Right cardiac atrium (tissue), 5 donors: ENCODE measurements at regions not wholly inside any gene's neighbourhood (a gene's known extent, or its start where the extent isn't known, plus 50 kb on each side); places are given as distances from the start of the nearest gene placed in this dataset.

ENCODE experiments used
- ATAC-seq, 2 donors: fragments of 200-7000 bp; cut with Tn5 transposase; one replicate each; pipeline versions ENCODE4 v1.8.0 to v1.9.1; 2020; ENCODE audit warnings: moderate library complexity in 2 of 2, mild to moderate bottlenecking in 1 of 2
- DNase-seq, 3 donors: peaks; one replicate each; pipeline ENCODE4 v3.0.0-alpha.2; 2020
- H3K27ac ChIP-seq: one replicate; pipeline ENCODE4 v1.5.1; 2013; ENCODE audit warnings: mild to moderate bottlenecking, low read length, control low read depth, moderate library complexity
- H3K27me3 ChIP-seq: one replicate; pipeline ENCODE4 v1.6.1; 2013; ENCODE audit not compliant: control insufficient read depth, insufficient read depth
- H3K4me1 ChIP-seq: one replicate; pipeline ENCODE4 v1.6.1; 2013; ENCODE audit warnings: low read length; ENCODE audit not compliant: control insufficient read depth, insufficient read depth
- H3K4me3 ChIP-seq: one replicate; pipeline ENCODE4 v1.5.1; 2013; ENCODE audit warnings: low read length, control low read depth
- H3K9me3 ChIP-seq: one replicate; pipeline ENCODE4 v1.6.1; 2013; ENCODE audit warnings: low read length; ENCODE audit not compliant: control insufficient read depth
- WGBS: extraction: QIAGEN DNeasy Blood & Tissue Kit; methylation state at CpG from one replicate; pipeline ENCODE4 v1.1.7; 2013; 5-methylcytosine and 5-hydroxymethylcytosine counted together
- intact Hi-C, 4 donors: fragments of 100-400 bp; cut with DNase I; formaldehyde crosslinking; loops; one replicate each; pipeline versions ENCODE4 v1.11.0 to v1.14.0; 2022 to 2023
- donor health status: healthy with polysubstance abuse.
- donor health status: DM: no; HTN: yes; CAD: no.
- donor health status: DM: no; HTN: no; CAD: no.
- donor health status: DM: no; HTN: yes; CAD: no; lungs with severe emphysema.
- donor health status: DM: yes; HTN: yes; CAD: no.

DNA sequence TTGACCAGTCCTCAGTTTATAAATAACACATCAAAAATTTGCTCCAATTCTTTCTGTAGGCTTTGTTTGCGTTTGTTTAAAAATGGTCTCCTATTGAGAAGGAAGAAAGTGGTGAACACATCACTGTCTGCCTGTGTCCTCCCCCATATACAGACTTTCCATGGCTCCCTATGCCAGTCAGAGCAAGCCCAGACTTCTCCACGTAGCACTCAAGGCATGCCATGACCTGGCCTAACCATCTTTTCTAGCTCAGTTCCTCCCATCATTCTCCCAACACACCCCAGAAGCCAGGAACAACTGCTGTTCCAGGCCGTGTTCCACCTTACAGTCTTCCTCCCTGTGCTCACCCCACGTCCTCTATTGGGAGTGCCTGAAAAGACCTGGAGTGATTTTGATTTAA, 129.6 kb upstream of the ZNF618 start:
- intact Hi-C loops = no loop called here
- DNase-seq = no peak
- Histone ChIP-seq H3K4me1 (no peaks in the 10 kb centered on the region), H3K9me3 (no peaks in the 10 kb centered on the region), H3K27me3 (peaks cover 2% of the 10 kb centered on the region), H3K4me3 (no peak overlapping the region), H3K27ac (no peak overlapping the region)
- no peak for ATAC-seq
- 83% methylated on average over 4 of the region's 4 CpGs for WGBS

- no peak overlapping the region for H3K4me3 ChIP-seq
- H3K27me3 ChIP-seq = peaks cover 2% of the 10 kb centered on the region
- H3K9me3 ChIP-seq = no peaks in the 10 kb centered on the region
- DNase-seq (no peak), ATAC-seq (no peak)
- H3K27ac ChIP-seq = no peak overlapping the region
- no peaks in the 10 kb centered on the region for H3K4me1 ChIP-seq
- intact Hi-C loops = no loop called here
Observed at GRCh38 chr9:113748135-113748534, 128.0 kb upstream of the ZNF618 start.

DNA sequence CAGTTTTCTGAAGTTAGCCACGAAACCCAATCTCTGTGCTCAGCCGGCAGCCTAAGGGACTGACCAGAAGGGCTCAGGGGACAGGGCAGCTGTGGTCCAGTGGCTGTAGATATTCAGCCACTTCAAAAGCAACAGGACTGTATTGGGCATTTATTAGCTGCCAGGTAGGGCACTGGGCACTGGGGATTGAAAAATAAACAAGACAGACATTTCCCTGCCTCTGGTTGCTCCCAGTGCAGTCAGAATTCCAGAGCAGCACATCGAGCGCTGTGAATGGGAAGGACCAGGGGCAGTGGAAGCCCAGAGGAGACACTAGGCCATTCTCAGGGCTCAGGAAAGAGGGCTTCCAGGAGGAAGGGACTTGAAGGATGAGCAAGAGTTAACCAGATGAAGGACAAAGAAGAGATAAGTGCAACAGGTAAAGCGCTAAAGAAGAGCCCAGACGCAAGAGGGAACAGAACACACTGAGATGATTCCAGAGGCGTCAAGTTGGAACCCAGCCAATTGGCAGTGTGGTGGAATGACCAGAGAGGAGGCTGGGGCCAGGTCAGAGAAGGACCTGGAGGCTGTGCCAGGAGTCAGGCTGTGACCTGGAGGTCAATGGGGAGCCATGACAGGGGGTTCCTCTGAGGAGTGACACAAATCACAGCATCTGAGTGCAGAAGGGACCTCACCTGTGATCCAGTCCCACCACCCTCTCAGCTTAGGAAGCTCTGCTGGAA, 122.5 kb upstream of the ZNF618 start:
- 67% methylated on average over 7 of the region's 7 CpGs for WGBS
- Histone ChIP-seq H3K4me1 (no peaks in the 10 kb centered on the region), H3K27me3 (no peaks in the 10 kb centered on the region), H3K27ac (no peak overlapping the region), H3K4me3 (no peak overlapping the region), H3K9me3 (no peaks in the 10 kb centered on the region)
- DNase-seq (no peak), ATAC-seq (no peak)
- intact Hi-C loops = no loop called here

DNA sequence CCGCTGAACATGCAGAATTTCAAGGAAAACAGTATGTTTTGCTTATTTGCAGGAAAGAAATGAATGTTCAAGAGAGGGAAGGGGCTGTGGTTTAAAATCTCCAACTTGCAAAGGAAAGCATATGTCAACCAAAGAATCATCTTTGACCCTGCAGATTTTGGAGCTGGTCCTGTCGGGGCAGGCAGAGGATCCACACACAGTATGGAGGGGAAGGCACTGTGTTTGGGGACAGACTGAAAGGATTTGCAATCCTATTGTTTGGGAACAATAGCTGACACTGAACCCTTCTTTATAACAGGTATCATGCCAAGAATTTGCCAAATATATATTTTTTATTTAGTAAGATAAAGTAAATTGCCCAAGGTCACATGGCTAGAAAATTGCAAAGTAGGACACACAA, 121.4 kb upstream of the ZNF618 start:
- no peak for ATAC-seq
- intact Hi-C loops = no loop called here
- 81% methylated on average over 2 of the region's 2 CpGs for WGBS

DNA sequence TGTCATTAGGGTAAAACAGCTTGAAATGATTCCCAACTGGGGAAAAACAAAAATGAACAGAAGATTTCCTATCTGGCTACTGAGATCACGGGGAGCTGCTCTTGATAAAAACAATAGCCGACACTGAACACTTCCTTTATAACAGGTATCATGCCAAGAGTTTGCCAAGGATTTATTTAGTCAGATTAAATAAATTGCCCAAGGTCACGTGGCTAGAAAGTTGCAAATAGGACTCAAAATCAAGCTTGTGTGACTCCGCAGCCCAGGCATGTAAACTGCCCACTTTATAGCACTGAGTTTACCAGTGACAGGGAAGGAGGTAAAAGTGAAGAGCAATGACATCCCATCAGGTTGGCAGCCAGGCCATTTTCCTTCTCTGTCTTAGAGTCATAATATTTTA, 120.7 kb upstream of the ZNF618 start:
- no peak for ATAC-seq
- 70% methylated on average over 4 of the region's 4 CpGs for WGBS
- Histone ChIP-seq H3K27ac (no peak overlapping the region), H3K27me3 (no peaks in the 10 kb centered on the region), H3K4me3 (no peak overlapping the region), H3K4me1 (no peaks in the 10 kb centered on the region), H3K9me3 (no peaks in the 10 kb centered on the region)
- DNase-seq = no peak
- intact Hi-C loops = no loop called here

More for the DNA sequence above, 121.4 kb upstream of the ZNF618 start:
- Histone ChIP-seq H3K9me3 (no peaks in the 10 kb centered on the region), H3K27me3 (no peaks in the 10 kb centered on the region), H3K4me3 (no peak overlapping the region), H3K27ac (no peak overlapping the region), H3K4me1 (no peaks in the 10 kb centered on the region)
- DNase-seq = no peak

GRCh38 chr9:113756476-113757192, 119.5 kb upstream of the ZNF618 start:
- H3K27me3 ChIP-seq = no peaks in the 10 kb centered on the region
- no peaks in the 10 kb centered on the region for H3K4me1 ChIP-seq
- no peak for ATAC-seq
- H3K4me3 ChIP-seq = no peak overlapping the region
- no peaks in the 10 kb centered on the region for H3K9me3 ChIP-seq
- H3K27ac ChIP-seq = no peak overlapping the region
- intact Hi-C loops = no loop called here
- DNase-seq = no peak
- WGBS = 97% methylated on average over 3 of the region's 3 CpGs

GRCh38 chr9:113763429-113763828, 112.7 kb upstream of the ZNF618 start:
- intact Hi-C loops = no loop called here
- H3K4me3 ChIP-seq = no peak overlapping the region
- ATAC-seq = no peak
- H3K27ac ChIP-seq = no peak overlapping the region
- H3K4me1 ChIP-seq = no peaks in the 10 kb centered on the region
- H3K9me3 ChIP-seq = no peaks in the 10 kb centered on the region
- no peak for DNase-seq
- H3K27me3 ChIP-seq = no peaks in the 10 kb centered on the region

GRCh38 chr9:113764572-113764971, 111.5 kb upstream of the ZNF618 start:
- intact Hi-C loops = no loop called here
- no peak for ATAC-seq
- 82% methylated on average over 1 of the region's 1 CpG for WGBS

GRCh38 chr9:113769412-113769811, 106.7 kb upstream of the ZNF618 start:
- DNase-seq (no peak), ATAC-seq (no peak)
- WGBS = 64% methylated on average over 1 of the region's 1 CpG
- H3K4me1 ChIP-seq = peaks cover 6% of the 10 kb centered on the region
- intact Hi-C loops = no loop called here
- no peaks in the 10 kb centered on the region for H3K9me3 ChIP-seq
- H3K4me3 ChIP-seq = no peak overlapping the region
- no peak overlapping the region for H3K27ac ChIP-seq
- H3K27me3 ChIP-seq = no peaks in the 10 kb centered on the region

More at GRCh38 chr9:113764572-113764971, 111.5 kb upstream of the ZNF618 start:
- no peak for DNase-seq
- Histone ChIP-seq H3K27ac (no peak overlapping the region), H3K9me3 (no peaks in the 10 kb centered on the region), H3K4me3 (no peak overlapping the region), H3K4me1 (no peaks in the 10 kb centered on the region), H3K27me3 (no peaks in the 10 kb centered on the region)

DNA sequence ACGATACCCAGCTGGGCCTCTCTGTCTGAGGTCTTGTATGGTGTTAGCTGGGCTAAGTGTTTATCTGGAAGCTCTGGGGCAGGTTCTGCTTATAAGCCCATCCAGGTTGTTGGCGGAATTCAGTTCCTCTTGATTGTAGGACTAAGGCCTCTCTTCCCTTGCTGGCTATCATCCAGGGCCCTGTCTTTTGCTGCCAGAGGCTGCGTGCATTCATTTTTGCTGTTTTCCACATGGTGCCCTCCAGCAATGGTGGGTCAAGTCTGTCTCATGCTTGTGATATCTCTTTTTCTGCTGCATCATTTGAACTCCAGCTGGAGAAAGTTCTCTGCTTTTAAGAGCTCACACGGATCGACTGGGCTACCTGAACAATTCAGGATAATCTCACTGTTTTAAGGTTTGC, 105.7 kb upstream of the ZNF618 start:
- DNase-seq = no peak
- intact Hi-C loops = no loop called here
- no peak for ATAC-seq

GRCh38 chr9:113771199-113771598, 104.9 kb upstream of the ZNF618 start:
- ATAC-seq = no peak
- no peaks in the 10 kb centered on the region for H3K9me3 ChIP-seq
- 40% methylated on average over 4 of the region's 4 CpGs for WGBS

More for the DNA sequence above, 105.7 kb upstream of the ZNF618 start:
- Histone ChIP-seq H3K27ac (no peak overlapping the region), H3K9me3 (no peaks in the 10 kb centered on the region), H3K4me3 (no peak overlapping the region), H3K4me1 (peaks cover 6% of the 10 kb centered on the region), H3K27me3 (no peaks in the 10 kb centered on the region)
- 68% methylated on average over 5 of the region's 5 CpGs for WGBS

More at GRCh38 chr9:113771199-113771598, 104.9 kb upstream of the ZNF618 start:
- intact Hi-C loops = no loop called here
- no peak overlapping the region for H3K4me3 ChIP-seq
- H3K27me3 ChIP-seq = no peaks in the 10 kb centered on the region
- DNase-seq = no peak
- no peak overlapping the region for H3K27ac ChIP-seq
- H3K4me1 ChIP-seq = peaks cover 6% of the 10 kb centered on the region
